ENCODE measurements at regions not wholly inside any gene's neighbourhood (a gene's known extent, or its start where the extent isn't known, plus 50 kb on each side); places are given as distances from the start of the nearest gene placed in this dataset.

DNA sequence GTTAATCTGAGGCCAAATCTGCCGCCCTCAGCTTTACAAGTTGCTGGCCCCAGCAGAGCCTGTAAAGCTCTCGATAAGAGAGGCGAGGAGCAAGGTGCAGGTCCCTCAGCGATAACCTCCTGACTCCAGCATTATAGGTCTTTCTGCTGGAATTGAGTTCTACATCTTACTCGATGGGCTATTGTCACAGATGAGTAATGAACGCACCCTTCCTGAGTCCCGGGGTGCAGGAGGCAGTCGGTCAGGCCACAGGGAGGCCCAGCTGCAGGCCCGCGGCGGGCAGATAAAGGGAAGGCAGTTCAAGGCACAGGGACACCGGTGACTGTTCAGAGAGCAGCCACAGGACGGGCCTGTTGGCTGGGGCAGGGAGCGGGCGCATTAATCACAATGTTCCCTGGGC is 157.6 kb upstream of the OBI1 start:
- DNase-seq (ENCODE audit: low spot score in 2 of 2) = no peak
- Mint-ChIP-seq H3K27ac (no peak overlapping the region), H3K36me3 (no peaks in the 10 kb centered on the region), H3K9me3 (no peaks in the 10 kb centered on the region)
- ATAC-seq = no peak

DNA sequence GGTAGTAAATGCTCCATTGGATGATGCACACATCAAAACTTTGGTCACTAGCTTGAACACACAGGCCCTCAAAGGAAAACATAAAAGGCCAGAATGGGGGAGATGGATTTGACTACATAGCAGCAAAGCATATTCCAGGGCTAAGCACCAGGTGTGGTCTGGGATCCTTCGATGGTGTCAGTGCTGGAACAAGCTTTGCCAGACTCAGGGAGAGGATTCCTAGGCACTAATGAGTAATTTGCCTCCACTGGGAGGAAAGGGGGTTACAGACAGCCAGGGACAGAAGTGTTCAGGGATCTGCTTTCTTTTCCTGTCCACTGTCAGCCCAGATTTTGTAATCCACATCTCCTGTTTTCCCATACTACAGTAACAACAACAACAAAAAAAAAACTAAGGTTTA is 157.2 kb upstream of the OBI1 start:
- Mint-ChIP-seq H3K36me3 (no peaks in the 10 kb centered on the region), H3K9me3 (no peaks in the 10 kb centered on the region), H3K27ac (no peak overlapping the region)
- ATAC-seq = no peak
- no peak for DNase-seq (ENCODE audit: low spot score in 2 of 2)

DNA sequence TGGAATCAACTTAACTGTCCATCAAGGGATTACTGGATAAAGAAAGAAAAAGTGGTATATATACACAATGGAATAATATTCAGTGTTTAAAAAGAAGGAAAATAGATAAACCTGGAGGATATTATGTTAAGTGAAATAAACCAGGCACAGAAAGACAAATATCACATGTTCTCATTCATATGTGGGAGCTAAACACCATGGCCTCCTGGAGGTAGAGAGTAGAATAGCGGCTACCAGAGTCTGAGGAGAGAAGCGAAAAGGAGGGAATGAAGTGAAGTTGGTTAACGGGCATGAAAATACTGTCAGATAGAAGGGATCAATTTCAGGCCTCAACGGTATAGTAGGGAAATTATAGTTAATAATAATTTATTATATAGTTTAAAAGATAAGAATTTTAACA is 147.5 kb upstream of the OBI1 start:
- no peak for ATAC-seq
- no peak overlapping the region for H3K27ac Mint-ChIP-seq

DNA sequence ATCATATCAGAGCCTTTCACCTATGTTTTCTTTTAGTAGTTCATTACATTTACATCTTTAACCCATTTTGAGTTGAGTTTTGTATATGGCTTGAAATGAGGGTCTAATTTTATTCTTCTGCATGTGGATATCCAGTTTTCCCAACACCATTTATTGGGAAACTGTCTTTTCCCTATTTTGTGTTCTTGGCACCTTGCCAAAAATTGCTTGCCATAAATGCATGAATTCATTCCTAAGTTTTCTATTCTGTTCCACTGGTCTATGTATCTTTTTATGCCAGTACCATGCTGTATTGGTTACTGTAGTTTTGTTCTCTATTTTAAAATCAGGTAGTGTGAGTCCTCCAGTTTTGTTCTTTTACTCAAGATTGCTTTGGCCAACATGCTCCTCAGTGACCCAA is 144.0 kb upstream of the OBI1 start:
- DNase-seq (ENCODE audit: low spot score in 2 of 2) (no peak), ATAC-seq (no peak)
- no peaks in the 10 kb centered on the region for H3K36me3 Mint-ChIP-seq
- H3K9me3 Mint-ChIP-seq = peaks cover 0 to 4% of the 10 kb centered on the region in 2 donors
- H3K27ac Mint-ChIP-seq = no peak overlapping the region

More for the DNA sequence above, 147.5 kb upstream of the OBI1 start:
- H3K9me3 Mint-ChIP-seq = peaks cover 0 to 8% of the 10 kb centered on the region in 2 donors
- DNase-seq (ENCODE audit: low spot score in 2 of 2) = no peak
- H3K36me3 Mint-ChIP-seq = no peaks in the 10 kb centered on the region

DNA sequence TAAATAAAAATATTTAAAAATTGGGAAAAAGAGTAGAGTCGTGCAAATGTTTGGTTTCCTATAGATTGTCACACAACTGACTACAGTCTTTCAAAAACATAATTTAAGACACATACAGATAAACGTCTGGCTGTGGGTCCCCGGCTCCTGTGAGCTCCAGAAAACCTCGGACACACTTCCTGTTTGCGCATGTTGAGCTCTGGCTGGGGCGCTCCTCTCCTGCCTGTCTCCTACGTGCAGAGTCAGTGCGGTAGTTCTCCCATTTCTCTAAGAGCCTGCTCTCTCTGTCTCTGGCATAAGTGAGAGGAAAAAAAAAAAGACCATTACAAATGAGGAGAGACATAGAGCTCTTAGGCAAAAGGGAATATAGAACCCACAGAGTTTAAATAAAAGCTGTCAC is 128.2 kb upstream of the OBI1 start:
- H3K36me3 Mint-ChIP-seq = no peaks in the 10 kb centered on the region
- H3K27ac Mint-ChIP-seq = no peak overlapping the region
- no peak for ATAC-seq
- DNase-seq (ENCODE audit: low spot score in 2 of 2) = no peak
- no peaks in the 10 kb centered on the region for H3K9me3 Mint-ChIP-seq

DNA sequence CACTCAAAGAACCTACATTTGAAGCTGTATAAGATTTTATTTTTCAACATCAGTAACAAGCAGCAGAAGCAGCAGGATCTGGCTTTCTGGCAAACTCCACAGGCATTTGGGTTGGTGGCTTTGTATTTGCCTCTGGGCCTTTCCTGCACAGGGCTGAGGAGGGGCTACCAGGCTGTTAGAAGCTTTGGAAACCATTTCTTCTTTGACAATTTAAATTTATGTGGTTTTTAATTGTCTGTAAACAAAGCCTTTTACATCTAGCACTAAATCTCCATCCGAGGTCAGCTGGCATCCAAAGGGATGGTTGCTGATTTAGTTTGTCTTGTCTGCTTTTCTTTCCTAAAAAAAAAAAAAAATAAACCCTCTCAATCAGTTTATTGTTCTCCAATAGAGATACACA is 127.5 kb upstream of the OBI1 start:
- Mint-ChIP-seq H3K36me3 (no peaks in the 10 kb centered on the region), H3K9me3 (no peaks in the 10 kb centered on the region)
- ATAC-seq = no peak

DNA sequence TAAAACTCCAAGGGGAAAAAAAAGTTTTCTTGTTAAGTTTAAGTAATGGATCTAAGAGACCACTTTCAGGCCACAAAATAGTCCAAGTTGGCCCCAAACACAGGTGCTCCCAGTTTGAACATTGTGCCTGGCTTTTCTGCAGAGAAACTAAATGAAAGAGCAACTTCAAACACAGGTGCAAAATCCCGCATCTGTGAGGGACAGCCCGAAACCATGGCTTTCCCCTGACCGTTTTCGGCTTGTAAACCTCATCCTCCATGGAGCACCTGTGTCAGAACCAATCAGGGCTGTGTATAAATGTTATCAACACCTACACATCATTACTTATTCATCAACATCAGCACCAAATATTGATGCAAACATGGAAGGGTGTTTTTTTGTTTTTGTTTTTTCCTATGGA is 126.8 kb upstream of the OBI1 start:
- no peaks in the 10 kb centered on the region for H3K36me3 Mint-ChIP-seq
- no peaks in the 10 kb centered on the region for H3K9me3 Mint-ChIP-seq
- no peak overlapping the region for H3K27ac Mint-ChIP-seq
- ATAC-seq (no peak), DNase-seq (ENCODE audit: low spot score in 2 of 2) (no peak)

More for the DNA sequence above, 127.5 kb upstream of the OBI1 start:
- no peak for DNase-seq (ENCODE audit: low spot score in 2 of 2)
- H3K27ac Mint-ChIP-seq = no peak overlapping the region

DNA sequence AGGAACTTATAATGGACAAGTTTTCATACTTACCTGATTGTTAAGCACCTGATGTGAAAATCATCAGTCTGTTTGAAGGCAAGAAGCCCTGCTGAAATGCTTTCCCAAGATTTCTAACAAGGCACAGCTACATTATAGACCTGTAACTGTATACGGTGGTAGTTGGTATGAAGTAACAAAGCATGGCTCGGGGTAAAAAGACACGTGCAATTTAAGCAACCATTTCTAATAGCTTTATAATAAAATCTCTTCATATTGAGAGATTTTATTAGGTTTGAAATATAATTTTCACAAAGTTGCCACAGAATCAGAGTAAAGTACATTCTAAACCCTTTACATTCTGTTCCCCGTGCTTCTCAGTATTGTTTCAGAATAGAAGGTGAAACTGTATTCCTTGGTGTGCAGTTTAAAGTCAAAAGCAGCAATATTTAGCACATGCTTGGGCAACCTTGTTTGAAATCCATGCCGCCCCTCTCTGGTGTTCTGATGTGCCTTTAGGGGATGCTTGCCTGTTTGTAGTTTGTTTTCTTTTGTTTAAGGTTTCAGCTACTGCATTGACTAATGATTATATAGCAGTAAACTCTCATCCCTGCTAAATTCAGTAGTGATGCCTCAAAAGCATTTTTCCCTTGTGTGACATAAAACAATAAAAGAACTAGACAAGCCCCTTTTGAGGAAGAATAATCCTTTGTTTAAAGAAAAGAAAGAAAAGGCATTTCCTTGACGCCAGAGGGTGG is 125.2 kb upstream of the OBI1 start:
- ATAC-seq (no peak), DNase-seq (ENCODE audit: low spot score in 2 of 2) (no peak)
- no peaks in the 10 kb centered on the region for H3K36me3 Mint-ChIP-seq
- H3K27ac Mint-ChIP-seq = no peak overlapping the region
- H3K9me3 Mint-ChIP-seq = no peaks in the 10 kb centered on the region

DNA sequence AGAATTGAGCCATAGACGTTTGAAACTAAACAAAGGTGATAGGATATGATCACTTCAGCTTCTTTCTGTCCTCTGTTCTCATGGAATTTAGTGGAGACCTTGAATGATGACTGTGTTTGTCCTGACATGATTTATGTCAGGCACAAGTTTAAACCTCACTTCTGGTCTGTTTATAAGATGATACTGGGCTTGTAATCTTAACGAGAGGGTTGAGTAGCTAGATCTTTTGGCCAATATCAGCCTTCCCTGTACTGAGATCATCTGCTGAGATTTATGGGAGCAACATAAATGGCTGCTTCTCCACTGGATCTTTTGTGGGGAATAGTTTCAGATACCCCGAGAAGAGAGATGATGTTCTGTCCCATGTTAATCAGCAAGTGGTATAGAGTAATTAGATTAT is 121.8 kb upstream of the OBI1 start:
- Mint-ChIP-seq H3K36me3 (no peaks in the 10 kb centered on the region), H3K27ac (no peak overlapping the region), H3K9me3 (no peaks in the 10 kb centered on the region)
- no peak for DNase-seq (ENCODE audit: low spot score in 2 of 2)
- ATAC-seq = no peak

DNA sequence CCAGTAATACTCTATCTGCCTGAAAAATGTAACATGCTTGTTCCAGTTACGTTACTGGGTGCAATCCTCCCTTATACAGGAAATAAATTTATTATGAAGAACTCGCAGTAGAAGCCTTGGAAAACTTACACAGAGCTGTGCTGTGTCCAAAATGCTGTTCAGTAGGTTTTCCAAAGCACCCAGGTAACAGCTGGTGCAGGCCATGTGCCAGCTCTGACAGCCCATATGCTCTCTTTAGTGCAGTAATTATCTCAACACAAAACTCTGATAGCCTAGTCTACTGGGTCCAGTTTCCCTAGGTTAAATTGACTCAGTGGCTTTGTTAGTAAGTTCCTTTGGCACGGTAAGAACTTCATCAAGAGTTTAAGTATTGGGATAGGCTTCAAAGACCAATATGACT is 120.7 kb upstream of the OBI1 start:
- no peaks in the 10 kb centered on the region for H3K36me3 Mint-ChIP-seq
- no peak overlapping the region for H3K27ac Mint-ChIP-seq
- no peaks in the 10 kb centered on the region for H3K9me3 Mint-ChIP-seq
- no peak for ATAC-seq
- DNase-seq (ENCODE audit: low spot score in 2 of 2) = no peak

DNA sequence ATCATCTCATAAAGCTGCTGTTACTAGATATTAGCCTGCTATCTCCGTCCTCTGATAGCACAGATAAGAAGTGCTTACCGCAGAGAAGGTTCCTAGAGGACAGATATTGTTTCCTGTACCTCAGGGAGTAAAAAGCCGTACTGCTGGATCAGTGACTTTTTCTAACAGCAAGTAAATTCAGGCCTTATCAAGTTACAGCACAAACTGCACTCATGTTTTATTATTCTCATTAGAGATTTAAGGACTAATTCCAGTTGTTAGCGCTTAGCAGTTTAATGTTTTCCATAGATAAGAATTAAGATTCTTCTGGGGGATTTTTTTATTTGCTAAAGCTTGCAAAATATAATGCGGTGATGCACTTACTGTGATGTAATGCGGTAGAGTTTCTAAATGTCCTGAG is 119.0 kb upstream of the OBI1 start:
- no peak for ATAC-seq
- H3K27ac Mint-ChIP-seq = no peak overlapping the region
- DNase-seq (ENCODE audit: low spot score in 2 of 2) = no peak
- no peaks in the 10 kb centered on the region for H3K36me3 Mint-ChIP-seq
- H3K9me3 Mint-ChIP-seq = no peaks in the 10 kb centered on the region

DNA sequence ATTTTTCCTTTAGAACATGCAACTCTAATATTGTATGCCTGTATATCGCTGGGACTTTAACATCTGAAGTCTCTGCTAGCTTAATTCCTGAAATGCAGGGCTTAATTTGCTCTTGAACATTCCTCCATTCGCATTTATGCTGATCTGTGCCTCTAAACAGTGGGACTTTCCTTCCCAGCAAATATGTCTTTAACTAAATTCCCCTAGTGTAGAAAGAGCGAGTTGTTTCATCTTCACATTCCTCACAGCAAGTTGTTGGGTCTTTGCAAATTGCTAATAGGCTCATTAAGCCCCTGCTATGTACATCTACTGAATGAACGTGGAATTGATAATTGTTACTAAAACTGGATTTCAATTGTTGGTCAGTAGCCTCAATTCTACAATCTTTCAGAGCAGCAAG is 118.4 kb upstream of the OBI1 start:
- no peaks in the 10 kb centered on the region for H3K9me3 Mint-ChIP-seq
- H3K27ac Mint-ChIP-seq = no peak overlapping the region
- ATAC-seq (no peak), DNase-seq (ENCODE audit: low spot score in 2 of 2) (no peak)
- no peaks in the 10 kb centered on the region for H3K36me3 Mint-ChIP-seq

DNA sequence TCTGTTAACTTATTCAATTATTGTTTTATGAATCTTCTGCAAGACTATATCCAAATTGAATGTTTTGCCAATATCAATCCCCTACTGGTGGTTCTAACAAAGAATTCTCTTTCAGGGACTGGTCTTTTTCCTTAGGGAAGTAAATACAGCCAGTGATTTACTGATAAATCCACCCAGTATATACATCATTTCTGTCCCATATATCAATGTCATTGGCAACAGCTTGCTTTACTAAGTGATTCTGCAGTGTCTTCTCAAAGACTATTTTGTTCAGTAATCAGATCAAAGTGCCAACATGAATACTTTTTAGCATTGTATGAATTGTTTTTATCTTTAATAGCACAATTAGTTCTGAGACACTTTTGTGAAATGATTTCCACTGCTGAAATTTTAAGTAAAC is 114.0 kb upstream of the OBI1 start:
- ATAC-seq = no peak

DNA sequence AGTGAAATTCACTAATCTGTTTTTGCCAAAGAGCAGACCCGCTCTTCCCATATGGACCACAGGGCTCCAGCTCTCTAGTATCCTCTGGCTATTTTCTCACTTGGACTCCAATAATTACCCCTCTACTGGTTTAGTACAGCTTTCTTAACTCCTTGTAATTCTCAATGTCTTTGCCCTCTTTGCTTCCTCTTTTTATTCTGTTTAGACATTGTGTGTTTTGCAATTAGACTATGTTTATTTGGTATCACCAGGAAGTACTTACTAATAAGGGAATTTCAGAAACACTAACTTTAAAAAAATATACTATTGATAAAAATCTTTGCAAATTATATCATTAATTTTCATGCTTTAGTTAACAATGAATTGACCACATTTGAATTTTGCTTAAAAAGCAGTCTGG is 111.6 kb upstream of the OBI1 start:
- no peak for DNase-seq (ENCODE audit: low spot score in 2 of 2)
- ATAC-seq = no peak
- Mint-ChIP-seq H3K27ac (no peak overlapping the region), H3K9me3 (no peaks in the 10 kb centered on the region), H3K36me3 (no peaks in the 10 kb centered on the region)

More for the DNA sequence above, 114.0 kb upstream of the OBI1 start:
- no peak for DNase-seq (ENCODE audit: low spot score in 2 of 2)
- Mint-ChIP-seq H3K27ac (no peak overlapping the region), H3K36me3 (no peaks in the 10 kb centered on the region), H3K9me3 (no peaks in the 10 kb centered on the region)

DNA sequence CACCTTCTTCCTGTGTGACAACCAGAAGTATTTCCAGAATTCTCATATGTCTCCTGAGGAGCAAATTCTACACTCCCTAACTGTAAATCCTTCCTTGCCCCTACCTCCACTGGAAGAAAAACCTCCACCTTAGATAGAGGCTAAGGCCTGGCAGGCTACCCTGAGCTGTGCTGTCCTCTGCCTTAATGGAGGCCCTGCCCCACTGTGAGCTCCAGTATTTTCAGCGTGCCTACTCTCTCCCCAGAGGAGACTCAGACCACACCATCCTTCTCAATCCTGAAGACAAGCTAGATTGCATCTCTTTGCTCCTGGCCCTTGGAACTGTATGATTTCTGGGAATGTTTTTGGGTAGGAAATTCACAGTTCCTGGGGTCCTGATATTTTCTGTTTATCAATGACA is 110.0 kb upstream of the OBI1 start:
- H3K27ac Mint-ChIP-seq = no peak overlapping the region
- no peaks in the 10 kb centered on the region for H3K9me3 Mint-ChIP-seq
- no peaks in the 10 kb centered on the region for H3K36me3 Mint-ChIP-seq
- ATAC-seq = no peak
- no peak for DNase-seq (ENCODE audit: low spot score in 2 of 2)

DNA sequence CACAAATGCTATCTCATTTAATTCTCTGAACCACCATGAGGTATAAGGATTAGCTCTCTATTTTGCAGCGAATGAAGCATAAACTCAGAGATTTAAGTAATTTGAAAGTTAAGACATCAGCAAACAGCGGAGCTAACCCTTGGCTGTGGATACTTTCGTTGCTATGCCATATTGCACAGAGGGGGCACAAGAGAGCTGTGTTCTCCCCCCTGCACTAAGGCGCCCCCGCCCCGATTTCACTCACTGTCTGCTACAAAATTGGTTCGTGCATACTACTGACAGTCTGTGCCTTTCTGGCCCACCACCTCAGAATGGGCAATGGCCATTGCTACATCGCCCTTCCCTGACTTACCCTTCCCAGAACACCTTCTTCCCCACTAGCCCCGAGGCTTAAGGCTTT is 105.7 kb upstream of the OBI1 start:
- Mint-ChIP-seq H3K9me3 (no peaks in the 10 kb centered on the region), H3K27ac (no peak overlapping the region), H3K36me3 (no peaks in the 10 kb centered on the region)
- no peak for DNase-seq (ENCODE audit: low spot score in 2 of 2)
- no peak for ATAC-seq

DNA sequence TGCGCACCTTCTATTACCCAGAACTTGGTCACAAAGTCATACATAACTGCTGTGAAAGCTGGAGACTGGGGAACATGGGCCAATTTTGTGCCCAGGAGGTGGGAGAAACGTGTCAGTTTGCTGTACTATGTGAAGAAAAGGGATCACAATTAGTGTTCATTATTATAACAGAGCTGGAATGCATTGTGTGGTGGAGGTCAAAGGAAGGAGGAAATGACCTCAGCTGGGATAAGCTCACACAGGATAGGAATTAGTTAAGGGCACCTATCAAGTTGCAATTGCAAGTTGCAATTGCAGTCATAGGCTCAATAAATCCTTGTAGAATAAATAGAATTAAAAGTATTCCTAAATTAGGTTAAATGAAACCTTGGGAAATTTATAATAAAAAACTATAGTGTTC is 103.9 kb upstream of the OBI1 start:
- ATAC-seq = no peak
- no peaks in the 10 kb centered on the region for H3K36me3 Mint-ChIP-seq
- no peak overlapping the region for H3K27ac Mint-ChIP-seq

DNA sequence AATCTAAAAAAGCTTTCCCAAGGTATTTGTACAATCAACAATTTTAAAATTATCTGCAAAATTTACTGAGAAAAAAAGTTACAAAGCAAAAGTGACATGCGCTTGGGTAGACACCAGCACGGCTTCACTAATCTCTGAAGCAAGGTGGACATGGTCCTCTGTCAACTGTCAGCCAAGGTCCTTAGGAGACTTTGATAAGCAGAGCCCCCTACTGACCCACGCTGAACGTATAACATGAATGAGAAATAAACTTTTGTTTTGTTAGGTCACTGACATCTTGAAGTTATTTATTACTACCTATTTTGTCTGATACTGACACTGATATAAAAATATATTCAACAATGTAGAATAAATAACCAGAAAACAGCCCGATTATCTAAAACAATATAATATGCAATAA is 100.7 kb upstream of the OBI1 start:
- DNase-seq (ENCODE audit: low spot score in 2 of 2) = no peak
- Mint-ChIP-seq H3K27ac (no peak overlapping the region), H3K36me3 (no peaks in the 10 kb centered on the region), H3K9me3 (no peaks in the 10 kb centered on the region)
- ATAC-seq = no peak

More for the DNA sequence above, 103.9 kb upstream of the OBI1 start:
- DNase-seq (ENCODE audit: low spot score in 2 of 2) = no peak
- H3K9me3 Mint-ChIP-seq = no peaks in the 10 kb centered on the region

DNA sequence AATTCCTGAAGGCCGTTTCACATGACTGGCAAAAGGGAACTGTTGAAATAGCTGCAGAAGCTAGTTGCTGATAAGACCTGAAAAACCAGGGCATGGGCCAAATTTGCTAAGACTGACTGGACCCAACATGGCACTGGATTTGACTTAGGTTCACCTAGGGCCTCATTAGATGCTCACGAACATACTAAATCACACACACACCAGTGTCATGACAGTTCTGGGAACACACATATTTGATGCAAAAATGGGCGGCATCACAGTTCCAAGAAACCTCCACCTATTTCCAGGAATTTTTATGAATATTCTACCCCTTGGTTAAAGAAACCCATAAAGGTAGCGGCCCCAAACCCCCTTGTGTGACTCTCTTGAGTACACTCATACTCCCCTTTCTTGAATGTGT is 99.6 kb upstream of the OBI1 start:
- no peak for DNase-seq (ENCODE audit: low spot score in 2 of 2)
- Mint-ChIP-seq H3K36me3 (no peaks in the 10 kb centered on the region), H3K27ac (no peak overlapping the region), H3K9me3 (no peaks in the 10 kb centered on the region)
- no peak for ATAC-seq

Measured in activated naive CD4-positive, alpha-beta T cell treated with anti-CD3 and anti-CD28 coated beads, Interleukin-2, amount 50 U/mL, for 72 hours (primary cell).